Left ventricle myocardium inferior (tissue), 1 donor: ENCODE measurements at regions not wholly inside any gene's neighbourhood (a gene's known extent, or its start where the extent isn't known, plus 50 kb on each side); places are given as distances from the start of the nearest gene placed in this dataset.
"Not testable (repeated sequence)": the region's sequence is repeated elsewhere in the genome, so short reads cannot be mapped to it uniquely, and the experiment has no call there.

Source experiments
- DNase-seq: peaks from one replicate; pipeline ENCODE4 v3.0.0-alpha.2; 2020
- H3K27ac ChIP-seq: fragments of 200-600 bp; replicated peaks from 2 replicates; pipeline ENCODE4 v1.8.0; 2021
- H3K27me3 ChIP-seq: fragments of 200-600 bp; 2 replicates; pipeline ENCODE4 v1.8.0; 2021; ENCODE audit warnings: low read depth
- H3K36me3 ChIP-seq: fragments of 200-600 bp; 2 replicates; pipeline ENCODE4 v1.8.0; 2021
- H3K4me1 ChIP-seq: fragments of 200-600 bp; 2 replicates; pipeline ENCODE4 v1.8.0; 2021
- H3K4me3 ChIP-seq: fragments of 200-600 bp; 2 replicates; pipeline ENCODE4 v1.8.0; 2021; ENCODE audit warnings: mild to moderate bottlenecking, moderate library complexity
- H3K9me3 ChIP-seq: fragments of 200-600 bp; replicated peaks from 2 replicates; pipeline ENCODE4 v1.8.0; 2021
- intact Hi-C: fragments of 100-400 bp; cut with micrococcal nuclease; formaldehyde crosslinking; loops from one replicate; pipeline ENCODE4 v1.11.0; 2022
- TF ChIP-seq, protein P1 (sequence below): fragments of 200-600 bp; IDR thresholded peaks from 2 replicates; pipeline ENCODE4 v1.8.0; 2021; ENCODE audit warnings: antibody characterized with exemption, mild to moderate bottlenecking, borderline replicate concordance
- donor health status: DM: no; HTN: yes; CAD: no; lungs with severe emphysema.

DNA sequence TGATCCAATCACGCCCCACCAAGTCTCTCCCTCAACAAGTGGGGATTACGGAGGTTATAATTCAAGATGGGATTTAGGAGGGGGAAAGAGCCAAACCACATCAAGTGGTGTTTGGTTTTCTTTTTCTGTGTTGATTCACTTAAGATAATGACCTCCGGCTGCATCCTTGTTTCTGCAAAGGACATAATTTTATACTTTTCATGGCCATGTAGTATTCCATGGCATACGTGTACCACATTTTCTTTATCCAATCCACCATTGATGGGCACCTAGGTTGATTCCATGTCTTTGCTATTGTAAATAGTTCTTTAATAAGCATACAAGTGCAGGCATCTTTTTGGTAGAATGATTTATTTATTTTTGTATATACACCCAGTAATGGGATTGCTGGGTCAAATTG is 162.5 kb upstream of the JUN start:
- no peak for DNase-seq
- no peak overlapping the region for H3K27ac ChIP-seq
- H3K9me3 ChIP-seq = peaks cover 4% of the 10 kb centered on the region
- no peak overlapping the region for H3K4me3 ChIP-seq
- no peaks in the 10 kb centered on the region for H3K27me3 ChIP-seq
- TF ChIP-seq, protein P1, sequence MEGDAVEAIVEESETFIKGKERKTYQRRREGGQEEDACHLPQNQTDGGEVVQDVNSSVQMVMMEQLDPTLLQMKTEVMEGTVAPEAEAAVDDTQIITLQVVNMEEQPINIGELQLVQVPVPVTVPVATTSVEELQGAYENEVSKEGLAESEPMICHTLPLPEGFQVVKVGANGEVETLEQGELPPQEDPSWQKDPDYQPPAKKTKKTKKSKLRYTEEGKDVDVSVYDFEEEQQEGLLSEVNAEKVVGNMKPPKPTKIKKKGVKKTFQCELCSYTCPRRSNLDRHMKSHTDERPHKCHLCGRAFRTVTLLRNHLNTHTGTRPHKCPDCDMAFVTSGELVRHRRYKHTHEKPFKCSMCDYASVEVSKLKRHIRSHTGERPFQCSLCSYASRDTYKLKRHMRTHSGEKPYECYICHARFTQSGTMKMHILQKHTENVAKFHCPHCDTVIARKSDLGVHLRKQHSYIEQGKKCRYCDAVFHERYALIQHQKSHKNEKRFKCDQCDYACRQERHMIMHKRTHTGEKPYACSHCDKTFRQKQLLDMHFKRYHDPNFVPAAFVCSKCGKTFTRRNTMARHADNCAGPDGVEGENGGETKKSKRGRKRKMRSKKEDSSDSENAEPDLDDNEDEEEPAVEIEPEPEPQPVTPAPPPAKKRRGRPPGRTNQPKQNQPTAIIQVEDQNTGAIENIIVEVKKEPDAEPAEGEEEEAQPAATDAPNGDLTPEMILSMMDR = no peak
- no peaks in the 10 kb centered on the region for H3K4me1 ChIP-seq
- intact Hi-C loops = no loop called here
- no peaks in the 10 kb centered on the region for H3K36me3 ChIP-seq

DNA sequence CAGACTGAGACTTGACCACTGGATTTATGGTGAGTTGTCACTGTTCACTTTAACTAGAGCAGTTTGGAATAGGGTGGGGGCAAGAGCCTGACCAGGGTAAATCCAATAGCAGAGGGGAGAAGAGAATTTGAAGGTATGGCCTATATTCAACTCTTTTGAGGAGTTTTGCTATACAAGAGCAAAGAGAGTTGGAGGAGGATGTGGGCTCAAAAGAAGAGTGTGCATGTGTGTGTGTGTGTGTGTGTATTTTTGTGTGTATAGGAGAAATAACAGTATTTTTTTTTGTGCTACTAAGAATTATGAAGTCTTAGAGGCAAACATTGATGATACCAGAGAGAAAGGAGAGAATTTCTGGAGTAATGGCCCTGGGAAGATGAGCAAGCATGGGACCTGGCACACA is 164.8 kb upstream of the JUN start:
- no peak for DNase-seq
- intact Hi-C loops = no loop called here
- Histone ChIP-seq H3K36me3 (no peaks in the 10 kb centered on the region), H3K4me1 (no peaks in the 10 kb centered on the region), H3K27me3 (no peaks in the 10 kb centered on the region), H3K27ac (no peak overlapping the region), H3K9me3 (peaks cover 4% of the 10 kb centered on the region), H3K4me3 (no peak overlapping the region)
- TF ChIP-seq, protein P1 = no peak

DNA sequence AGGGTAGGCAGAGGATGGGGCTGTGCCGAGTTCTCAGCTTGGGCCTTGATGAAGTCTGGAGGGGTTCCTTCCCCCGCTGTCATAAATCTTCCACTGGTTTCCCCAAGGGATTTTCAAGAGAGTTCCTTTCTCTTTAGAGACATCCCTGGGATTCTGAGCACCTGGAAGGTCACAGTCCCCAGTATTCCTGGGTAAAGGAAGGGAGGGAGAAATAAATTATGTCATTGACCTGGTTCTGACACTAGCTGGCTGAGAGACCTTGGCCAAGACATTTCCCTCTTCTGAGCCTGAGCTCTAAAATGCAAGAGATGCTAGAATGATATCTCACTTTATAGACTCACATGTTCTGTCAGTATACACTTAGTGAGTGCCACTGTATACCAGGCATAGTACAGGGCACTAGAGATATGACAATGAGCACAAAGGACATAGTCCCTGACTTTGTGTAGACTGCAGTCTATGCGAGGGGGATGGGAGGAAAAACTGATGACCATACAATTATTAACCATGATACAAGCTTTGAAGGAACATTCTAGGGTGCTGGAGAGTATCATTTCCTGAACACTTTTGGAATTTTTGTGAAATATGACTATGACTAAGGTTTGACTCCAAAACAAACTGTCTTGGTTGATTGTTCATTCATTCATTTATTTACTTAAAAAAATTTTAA is 165.8 kb upstream of the JUN start:
- no peaks in the 10 kb centered on the region for H3K4me1 ChIP-seq
- no peak overlapping the region for H3K4me3 ChIP-seq
- H3K9me3 ChIP-seq = peaks cover 4% of the 10 kb centered on the region
- TF ChIP-seq, protein P1 = no peak
- DNase-seq = no peak
- no peaks in the 10 kb centered on the region for H3K27me3 ChIP-seq
- intact Hi-C loops = no loop called here
- no peaks in the 10 kb centered on the region for H3K36me3 ChIP-seq
- no peak overlapping the region for H3K27ac ChIP-seq

DNA sequence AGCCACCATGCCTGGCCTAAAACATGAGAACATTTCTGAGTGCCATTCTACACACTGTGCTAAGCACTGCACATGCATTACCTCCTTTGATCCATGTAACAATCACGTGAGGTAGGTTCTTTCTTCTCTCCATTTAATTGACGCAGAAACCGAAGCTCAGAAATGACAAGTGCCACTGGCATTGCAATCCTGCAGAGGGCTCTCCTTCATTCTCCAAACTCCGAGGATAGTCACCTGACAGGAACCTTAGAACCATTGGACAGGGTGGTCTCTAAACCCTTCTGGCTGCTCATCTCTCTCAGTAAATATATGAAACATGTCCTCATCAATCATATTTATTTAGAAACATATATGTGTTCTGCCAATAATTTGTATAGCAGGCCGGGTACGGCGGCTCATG is 167.1 kb upstream of the JUN start:
- intact Hi-C loops = no loop called here
- H3K36me3 ChIP-seq = no peaks in the 10 kb centered on the region
- TF ChIP-seq, protein P1 = no peak
- H3K27ac ChIP-seq = no peak overlapping the region
- no peaks in the 10 kb centered on the region for H3K4me1 ChIP-seq
- no peaks in the 10 kb centered on the region for H3K27me3 ChIP-seq
- DNase-seq = no peak
- H3K9me3 ChIP-seq = peaks cover 4% of the 10 kb centered on the region
- no peak overlapping the region for H3K4me3 ChIP-seq

DNA sequence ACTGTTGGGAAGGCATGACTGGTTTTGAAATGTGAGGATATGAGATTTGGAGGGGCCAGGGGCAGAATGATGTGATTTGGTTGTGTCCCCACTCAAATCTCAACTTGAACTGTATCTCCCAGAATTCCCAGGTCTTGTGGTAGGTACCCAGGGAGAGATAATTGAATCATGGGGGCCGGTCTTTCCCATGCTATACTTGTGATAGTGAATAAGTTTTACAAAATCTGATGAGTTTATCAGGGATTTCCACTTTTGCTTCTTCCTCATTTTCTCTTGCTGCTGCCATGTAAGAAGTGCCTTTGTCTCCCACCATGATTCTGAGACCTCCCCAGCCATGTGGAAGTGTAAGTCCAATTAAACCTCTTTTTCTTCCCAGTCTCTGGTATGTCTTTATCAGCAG is 170.1 kb upstream of the JUN start:
- intact Hi-C loops, DNase-seq, H3K27ac ChIP-seq: not testable (repeated sequence)

DNA sequence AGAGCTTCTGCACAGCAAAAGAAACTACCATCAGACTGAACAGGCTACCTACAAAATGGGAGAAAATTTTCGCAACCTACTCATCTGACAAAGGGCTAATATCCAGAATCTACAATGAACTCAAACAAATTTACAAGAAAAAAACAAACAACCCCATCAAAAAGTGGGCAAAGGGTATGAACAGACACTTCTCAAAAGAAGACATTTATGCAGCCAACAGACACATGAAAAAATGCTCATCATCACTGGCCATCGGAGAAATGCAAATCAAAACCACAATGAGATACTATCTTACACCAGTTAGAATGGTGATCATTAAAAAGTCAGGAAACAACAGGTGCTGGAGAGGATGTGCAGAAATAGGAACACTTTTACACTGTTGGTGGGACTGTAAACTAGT is 179.4 kb upstream of the JUN start:
- DNase-seq, intact Hi-C loops: not testable (repeated sequence)
- H3K4me1 ChIP-seq = peaks cover 11% of the 10 kb centered on the region

More for the DNA sequence above, 170.1 kb upstream of the JUN start:
- H3K4me3 ChIP-seq, H3K36me3 ChIP-seq, H3K9me3 ChIP-seq, H3K4me1 ChIP-seq, H3K27me3 ChIP-seq: not testable (repeated sequence)

More for the DNA sequence above, 179.4 kb upstream of the JUN start:
- H3K27me3 ChIP-seq, H3K9me3 ChIP-seq, H3K4me3 ChIP-seq, H3K36me3 ChIP-seq, H3K27ac ChIP-seq: not testable (repeated sequence)
